Activated T-helper 17 cell treated with anti-CD3 and anti-CD28 coated beads, Interleukin-2, amount 50 U/mL, for 72 hours (primary cell): ENCODE measurements at regions not wholly inside any gene's neighbourhood (a gene's known extent, or its start where the extent isn't known, plus 50 kb on each side); places are given as distances from the start of the nearest gene placed in this dataset.
"Not testable (repeated sequence)": the region's sequence is repeated elsewhere in the genome, so short reads cannot be mapped to it uniquely, and the experiment has no call there.

ENCODE experiments used
- ATAC-seq: fragments of 150-1000 bp; cut with Tn5 transposase; replicated peaks from 2 replicates; pipeline ENCODE4 v1.10.0; 2021; ENCODE audit warnings: mild to moderate bottlenecking, moderate library complexity
- H3K27ac Mint-ChIP-seq: one replicate; pipeline ENCODE4 v1.8.0; 2022; ENCODE audit warnings: mixed read lengths
- H3K27me3 Mint-ChIP-seq: one replicate; pipeline ENCODE4 v1.8.0; 2022; ENCODE audit warnings: mixed read lengths
- H3K36me3 Mint-ChIP-seq: one replicate; pipeline ENCODE4 v1.8.0; 2022; ENCODE audit warnings: low read depth, mild to moderate bottlenecking, mixed read lengths
- H3K4me1 Mint-ChIP-seq: one replicate; pipeline ENCODE4 v1.8.0; 2022; ENCODE audit warnings: mixed read lengths
- H3K4me3 Mint-ChIP-seq: one replicate; pipeline ENCODE4 v1.8.0; 2022; ENCODE audit warnings: mild to moderate bottlenecking, mixed read lengths
- H3K9me3 Mint-ChIP-seq: one replicate; pipeline ENCODE4 v1.8.0; 2022; ENCODE audit warnings: mixed read lengths

- H3K9me3 Mint-ChIP-seq: no peaks in the 10 kb centered on the region
- H3K4me3 Mint-ChIP-seq: no peak overlapping the region
- no peaks in the 10 kb centered on the region for H3K36me3 Mint-ChIP-seq
- no peak overlapping the region for H3K27ac Mint-ChIP-seq
- peaks cover 6% of the 10 kb centered on the region for H3K27me3 Mint-ChIP-seq
- ATAC-seq: no peak
- H3K4me1 Mint-ChIP-seq: no peaks in the 10 kb centered on the region
Observed at GRCh38 chr3:67200618-67201017, 202.5 kb downstream of the KBTBD8 start.

GRCh38 chr3:67201026-67201425 lies 202.9 kb downstream of the KBTBD8 start:
- Mint-ChIP-seq H3K27ac (no peak overlapping the region), H3K4me3 (no peak overlapping the region), H3K27me3 (peaks cover 7% of the 10 kb centered on the region), H3K36me3 (no peaks in the 10 kb centered on the region), H3K9me3 (no peaks in the 10 kb centered on the region), H3K4me1 (no peaks in the 10 kb centered on the region)
- no peak for ATAC-seq

- H3K36me3 Mint-ChIP-seq: no peaks in the 10 kb centered on the region
- peaks cover 7% of the 10 kb centered on the region for H3K27me3 Mint-ChIP-seq
- H3K4me1 Mint-ChIP-seq: no peaks in the 10 kb centered on the region
- ATAC-seq: no peak
- H3K4me3 Mint-ChIP-seq: no peak overlapping the region
- H3K27ac Mint-ChIP-seq: no peak overlapping the region
- no peaks in the 10 kb centered on the region for H3K9me3 Mint-ChIP-seq
Observed at GRCh38 chr3:67202053-67202452, 203.9 kb downstream of the KBTBD8 start.

DNA sequence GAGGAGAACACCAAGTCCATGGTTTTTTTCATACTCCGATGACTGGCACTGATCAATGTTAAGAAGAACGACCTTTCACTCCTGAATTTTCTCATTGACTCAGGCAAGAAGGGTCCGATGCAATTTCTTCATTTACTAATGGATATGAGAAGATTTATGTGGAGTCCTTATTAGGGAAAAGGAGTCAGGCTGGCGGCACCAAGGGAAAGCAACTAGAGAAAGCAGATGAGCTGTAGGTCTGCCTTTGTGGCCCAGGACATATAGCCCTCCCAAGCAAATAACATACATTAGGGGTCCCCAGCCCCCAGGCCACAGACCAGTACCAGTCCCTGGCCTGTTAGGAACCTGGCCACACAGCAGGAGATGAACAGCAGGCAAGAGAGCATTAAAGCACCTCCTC lies 206.8 kb downstream of the KBTBD8 start:
- Mint-ChIP-seq H3K27me3 (peaks cover 7% of the 10 kb centered on the region), H3K36me3 (no peaks in the 10 kb centered on the region), H3K4me3 (no peak overlapping the region), H3K9me3 (no peaks in the 10 kb centered on the region), H3K4me1 (no peaks in the 10 kb centered on the region), H3K27ac (no peak overlapping the region)
- no peak for ATAC-seq

GRCh38 chr3:67215690-67216089 lies 217.6 kb downstream of the KBTBD8 start:
- Mint-ChIP-seq H3K27ac (no peak overlapping the region), H3K9me3 (no peaks in the 10 kb centered on the region), H3K4me1 (no peaks in the 10 kb centered on the region), H3K27me3 (no peaks in the 10 kb centered on the region), H3K4me3 (no peak overlapping the region), H3K36me3 (no peaks in the 10 kb centered on the region)
- no peak for ATAC-seq

- H3K36me3 Mint-ChIP-seq: no peaks in the 10 kb centered on the region
- H3K9me3 Mint-ChIP-seq: no peaks in the 10 kb centered on the region
- H3K4me3 Mint-ChIP-seq: no peak overlapping the region
- no peak overlapping the region for H3K27ac Mint-ChIP-seq
- no peaks in the 10 kb centered on the region for H3K27me3 Mint-ChIP-seq
- H3K4me1 Mint-ChIP-seq: no peaks in the 10 kb centered on the region
- no peak for ATAC-seq
Observed at GRCh38 chr3:67227030-67227429, 228.9 kb downstream of the KBTBD8 start.

DNA sequence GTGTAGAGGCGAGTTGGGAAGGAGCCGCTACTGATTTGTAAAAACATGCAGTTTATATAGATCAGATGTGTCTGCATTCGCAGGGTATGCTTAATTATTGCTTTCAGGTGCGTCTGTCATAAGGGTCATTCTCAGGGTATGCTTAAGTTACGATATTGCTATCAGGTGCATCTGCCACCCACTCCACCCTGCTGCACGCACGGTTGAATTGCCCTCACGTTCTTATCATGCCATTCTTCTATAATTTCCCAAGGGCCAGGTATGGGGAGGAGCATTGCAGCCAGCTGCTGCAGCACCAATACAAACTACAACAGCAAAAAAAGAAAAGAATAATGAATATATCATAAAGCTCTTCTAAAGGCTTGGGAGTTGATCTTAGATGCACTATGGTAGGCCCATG lies 230.0 kb downstream of the KBTBD8 start:
- no peaks in the 10 kb centered on the region for H3K36me3 Mint-ChIP-seq
- no peak overlapping the region for H3K27ac Mint-ChIP-seq
- H3K4me3 Mint-ChIP-seq: no peak overlapping the region
- H3K27me3 Mint-ChIP-seq: peaks cover 3% of the 10 kb centered on the region
- no peak for ATAC-seq
- H3K4me1 Mint-ChIP-seq: no peaks in the 10 kb centered on the region
- H3K9me3 Mint-ChIP-seq: no peaks in the 10 kb centered on the region

DNA sequence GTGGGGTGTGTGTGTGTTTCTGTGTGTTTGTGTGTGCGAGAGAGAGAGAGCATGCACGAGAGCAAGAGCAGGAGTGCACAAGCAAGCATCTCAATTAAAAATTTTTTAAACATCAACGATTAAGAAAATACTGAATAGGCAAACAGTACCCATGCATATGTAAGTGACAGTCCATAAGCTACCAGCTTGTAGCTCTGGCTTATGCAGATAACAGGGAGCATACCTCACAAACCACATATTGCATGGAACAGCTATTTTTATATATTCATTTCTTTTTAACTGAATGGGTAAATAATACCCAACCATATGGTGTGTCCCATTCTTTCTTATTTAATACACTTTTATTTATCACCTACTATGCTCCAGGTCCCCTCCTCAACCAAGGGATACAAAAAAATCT lies 234.5 kb downstream of the KBTBD8 start:
- Mint-ChIP-seq H3K4me3 (no peak overlapping the region), H3K27ac (no peak overlapping the region), H3K27me3 (peaks cover 6% of the 10 kb centered on the region), H3K9me3 (no peaks in the 10 kb centered on the region), H3K36me3 (no peaks in the 10 kb centered on the region), H3K4me1 (no peaks in the 10 kb centered on the region)
- no peak for ATAC-seq

DNA sequence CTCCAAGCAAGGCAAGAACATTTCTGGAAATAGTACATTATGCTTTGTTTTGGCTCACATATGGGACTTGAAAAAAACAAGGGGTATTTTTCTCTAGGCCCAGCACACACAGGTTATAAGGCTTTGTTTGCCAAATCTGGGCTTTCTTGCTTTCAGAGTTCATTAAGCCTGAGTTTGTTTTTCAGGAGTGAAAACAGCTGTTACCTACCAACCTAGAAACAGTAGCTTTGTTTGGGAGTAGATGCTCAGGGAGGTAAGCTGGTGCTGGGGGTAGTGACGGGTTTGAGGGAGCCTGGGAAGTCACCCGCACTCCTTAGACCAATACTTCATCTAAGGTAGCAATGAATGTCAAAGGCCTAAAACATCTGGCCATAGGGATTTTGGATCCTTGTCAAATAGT lies 241.2 kb downstream of the KBTBD8 start:
- Mint-ChIP-seq H3K27me3 (peaks cover 3% of the 10 kb centered on the region), H3K4me1 (no peaks in the 10 kb centered on the region), H3K36me3 (no peaks in the 10 kb centered on the region), H3K4me3 (no peak overlapping the region), H3K9me3 (no peaks in the 10 kb centered on the region), H3K27ac (no peak overlapping the region)
- no peak for ATAC-seq

GRCh38 chr3:67241084-67241483 lies 243.0 kb downstream of the KBTBD8 start:
- no peaks in the 10 kb centered on the region for H3K9me3 Mint-ChIP-seq
- no peak overlapping the region for H3K27ac Mint-ChIP-seq
- H3K4me1 Mint-ChIP-seq: no peaks in the 10 kb centered on the region
- H3K36me3 Mint-ChIP-seq: no peaks in the 10 kb centered on the region
- H3K27me3 Mint-ChIP-seq: peaks cover 3% of the 10 kb centered on the region
- H3K4me3 Mint-ChIP-seq: no peak overlapping the region
- no peak for ATAC-seq

DNA sequence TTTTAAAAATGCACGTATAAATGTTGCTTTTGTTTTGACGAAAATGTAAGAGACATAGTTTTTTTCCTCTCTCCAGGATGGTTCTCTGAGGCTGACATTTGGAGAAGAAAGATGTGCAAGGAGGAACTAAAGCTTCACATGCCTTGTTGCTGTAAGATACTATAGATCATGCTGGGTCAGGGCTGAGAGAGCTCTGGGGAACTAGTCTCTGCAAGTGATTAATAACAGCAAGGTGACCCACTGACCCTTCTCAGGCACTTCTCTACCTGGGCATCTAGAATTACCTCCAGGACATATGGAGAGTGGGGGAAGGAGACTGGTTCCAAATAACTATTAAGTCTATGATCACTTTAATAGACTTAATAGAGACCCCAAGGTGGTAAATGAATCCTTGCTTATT lies 246.0 kb downstream of the KBTBD8 start:
- no peaks in the 10 kb centered on the region for H3K9me3 Mint-ChIP-seq
- no peak for ATAC-seq
- H3K4me3 Mint-ChIP-seq: no peak overlapping the region
- no peaks in the 10 kb centered on the region for H3K4me1 Mint-ChIP-seq
- H3K27me3 Mint-ChIP-seq: no peaks in the 10 kb centered on the region
- H3K27ac Mint-ChIP-seq: no peak overlapping the region
- H3K36me3 Mint-ChIP-seq: no peaks in the 10 kb centered on the region

DNA sequence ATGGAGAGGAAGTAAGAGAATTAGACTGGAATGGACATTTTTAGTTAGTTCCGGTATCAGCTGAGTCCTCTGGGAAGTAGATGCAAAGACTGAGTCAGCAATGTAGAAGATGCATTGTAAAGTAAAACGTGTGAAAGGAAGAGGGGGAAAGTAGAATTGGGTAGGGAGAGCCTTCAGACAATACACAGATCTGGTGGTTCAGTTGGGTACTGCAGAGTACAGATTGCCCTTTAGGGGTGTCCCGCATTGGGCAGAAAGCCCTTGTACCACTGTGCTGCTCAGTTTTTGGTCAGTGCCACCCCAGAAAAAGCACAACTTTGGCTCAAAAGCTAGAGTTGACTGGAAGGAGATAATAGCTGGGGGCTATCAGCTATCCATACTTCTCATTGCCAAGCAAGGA lies 247.4 kb downstream of the KBTBD8 start:
- Mint-ChIP-seq H3K27ac (no peak overlapping the region), H3K36me3 (no peaks in the 10 kb centered on the region), H3K27me3 (no peaks in the 10 kb centered on the region), H3K4me1 (no peaks in the 10 kb centered on the region), H3K9me3 (no peaks in the 10 kb centered on the region), H3K4me3 (no peak overlapping the region)
- no peak for ATAC-seq

- no peak overlapping the region for H3K27ac Mint-ChIP-seq
- H3K4me1 Mint-ChIP-seq: no peaks in the 10 kb centered on the region
- H3K27me3 Mint-ChIP-seq: no peaks in the 10 kb centered on the region
- no peak overlapping the region for H3K4me3 Mint-ChIP-seq
- peaks cover 6% of the 10 kb centered on the region for H3K9me3 Mint-ChIP-seq
- H3K36me3 Mint-ChIP-seq: no peaks in the 10 kb centered on the region
- ATAC-seq: no peak
Observed at GRCh38 chr3:67248726-67249125, 250.6 kb downstream of the KBTBD8 start.

DNA sequence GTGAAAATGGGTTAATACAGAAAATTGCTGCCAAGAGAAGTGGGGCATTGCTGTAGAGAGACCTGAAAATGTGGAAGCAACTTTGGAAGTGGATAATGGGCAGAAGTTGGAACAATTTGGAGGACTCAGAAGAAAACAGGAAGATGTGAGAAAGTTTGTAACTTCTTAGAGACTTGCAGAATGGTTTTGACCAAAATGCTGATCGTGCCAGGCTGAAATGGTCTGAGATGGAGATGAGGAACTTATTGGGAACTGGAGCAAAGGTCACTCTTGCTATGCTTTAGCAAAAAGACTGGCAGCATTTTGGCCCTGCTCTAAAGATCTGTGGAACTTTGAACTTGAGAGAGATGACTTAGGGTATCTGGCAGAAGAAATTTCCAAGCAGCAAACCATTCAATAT lies 254.8 kb downstream of the KBTBD8 start:
- not testable (repeated sequence) for H3K36me3 Mint-ChIP-seq, H3K27ac Mint-ChIP-seq, H3K4me1 Mint-ChIP-seq, ATAC-seq, H3K9me3 Mint-ChIP-seq, H3K4me3 Mint-ChIP-seq, H3K27me3 Mint-ChIP-seq

- Mint-ChIP-seq H3K9me3 (no peaks in the 10 kb centered on the region), H3K27me3 (peaks cover 3% of the 10 kb centered on the region), H3K36me3 (no peaks in the 10 kb centered on the region), H3K4me1 (no peaks in the 10 kb centered on the region), H3K4me3 (no peak overlapping the region), H3K27ac (no peak overlapping the region)
- ATAC-seq: no peak
Observed at GRCh38 chr3:67278015-67278618, 280.0 kb downstream of the KBTBD8 start.

DNA sequence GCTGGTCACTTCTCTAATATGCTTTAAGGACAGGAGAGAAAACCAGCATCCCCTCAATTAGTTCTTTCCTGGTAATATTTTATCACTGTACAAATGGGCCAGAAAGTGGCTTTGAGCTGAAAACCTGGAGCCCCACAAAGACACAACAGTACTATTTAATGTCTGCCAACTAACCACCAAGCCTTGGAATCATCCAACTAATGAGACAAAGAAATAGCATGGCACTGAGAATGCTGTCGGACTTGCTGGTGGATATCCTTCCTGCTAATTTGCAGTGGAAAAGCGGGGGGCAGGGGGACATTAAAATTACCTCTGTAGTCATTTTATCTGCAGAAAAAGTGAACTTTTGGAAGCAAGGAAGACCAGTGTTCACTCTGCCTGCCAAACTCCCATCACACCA lies 288.5 kb downstream of the KBTBD8 start:
- Mint-ChIP-seq H3K36me3 (no peaks in the 10 kb centered on the region), H3K4me1 (no peaks in the 10 kb centered on the region), H3K27ac (no peak overlapping the region), H3K4me3 (no peak overlapping the region), H3K27me3 (no peaks in the 10 kb centered on the region), H3K9me3 (no peaks in the 10 kb centered on the region)
- ATAC-seq: no peak
